Suprapubic skin (tissue), 3 donors: ENCODE measurements at regions not wholly inside any gene's neighbourhood (a gene's known extent, or its start where the extent isn't known, plus 50 kb on each side); places are given as distances from the start of the nearest gene placed in this dataset.

ENCODE experiments used
- EP300 ChIP-seq: sonication (generic); formaldehyde crosslinking; IDR thresholded peaks from one replicate; pipeline ENCODE4 v1.6.1; 2017; ENCODE audit warnings: antibody characterized with exemption
- POLR2A ChIP-seq, 2 donors: fragments of 450-650 bp; IDR thresholded peaks; one replicate each; pipeline ENCODE4 v1.6.1; 2017; ENCODE audit warnings: antibody characterized with exemption in 2 of 2, mild to moderate bottlenecking in 2 of 2, moderate library complexity in 2 of 2
- TF ChIP-seq, protein P1 (sequence below), 2 donors: fragments of 200-600 bp in 1 of 2; fragments of 450-650 bp in 1 of 2; sonication (generic) in 1 of 2; IDR thresholded peaks; one replicate each; pipeline ENCODE4 v1.5.1; 2016 to 2019; ENCODE audit warnings: antibody characterized with exemption in 2 of 2, mild to moderate bottlenecking in 1 of 2, moderate library complexity in 1 of 2

DNA sequence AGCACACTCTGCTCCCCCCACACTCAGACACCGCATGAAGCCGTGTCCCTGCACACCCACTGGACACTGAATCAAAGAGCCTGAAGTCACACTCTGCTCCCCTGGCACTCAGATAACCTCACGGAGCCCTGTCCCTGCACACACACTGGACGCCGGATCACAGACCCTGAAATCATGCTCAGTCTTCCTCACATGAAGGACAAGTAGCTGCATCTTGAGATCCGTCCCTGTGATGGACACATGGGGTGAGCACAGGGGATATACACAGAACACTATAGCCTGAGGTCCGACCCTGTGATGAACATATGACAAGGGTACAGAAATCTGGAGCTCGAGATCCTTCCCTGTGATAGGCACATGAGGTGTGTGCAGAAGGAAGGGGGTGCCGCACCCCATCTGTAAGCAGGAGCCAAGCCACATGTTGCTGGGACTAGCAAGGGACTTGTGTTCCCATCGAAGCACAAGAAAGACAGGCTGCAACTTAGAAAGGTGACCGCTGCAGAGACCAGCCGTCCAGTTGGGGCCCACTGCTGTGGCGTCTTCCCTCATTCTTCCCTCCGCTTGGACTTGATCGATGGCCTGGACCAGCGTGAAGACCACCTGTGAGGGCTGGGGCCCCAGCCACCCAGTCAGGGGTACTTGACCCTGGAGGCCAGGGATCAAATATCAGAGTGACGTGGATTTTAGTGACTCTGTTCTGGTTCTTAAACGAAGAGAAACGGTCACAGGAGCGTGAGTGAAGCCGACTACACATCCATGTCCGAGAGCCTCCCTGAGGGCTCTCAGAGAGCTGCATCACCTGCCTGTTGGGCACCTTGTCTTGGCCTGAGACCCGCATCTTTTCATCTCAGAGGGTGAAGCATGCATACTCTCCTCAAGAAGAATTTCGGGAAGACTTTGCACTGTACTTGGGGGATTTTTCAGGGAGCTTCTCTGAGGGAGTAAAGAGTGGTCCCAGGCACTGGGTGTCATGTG is 391.7 kb upstream of the SALL3 start:
- no peak for TF ChIP-seq POLR2A (IDR thresholded peaks at IDR 0.05)
- TF ChIP-seq, protein P1, sequence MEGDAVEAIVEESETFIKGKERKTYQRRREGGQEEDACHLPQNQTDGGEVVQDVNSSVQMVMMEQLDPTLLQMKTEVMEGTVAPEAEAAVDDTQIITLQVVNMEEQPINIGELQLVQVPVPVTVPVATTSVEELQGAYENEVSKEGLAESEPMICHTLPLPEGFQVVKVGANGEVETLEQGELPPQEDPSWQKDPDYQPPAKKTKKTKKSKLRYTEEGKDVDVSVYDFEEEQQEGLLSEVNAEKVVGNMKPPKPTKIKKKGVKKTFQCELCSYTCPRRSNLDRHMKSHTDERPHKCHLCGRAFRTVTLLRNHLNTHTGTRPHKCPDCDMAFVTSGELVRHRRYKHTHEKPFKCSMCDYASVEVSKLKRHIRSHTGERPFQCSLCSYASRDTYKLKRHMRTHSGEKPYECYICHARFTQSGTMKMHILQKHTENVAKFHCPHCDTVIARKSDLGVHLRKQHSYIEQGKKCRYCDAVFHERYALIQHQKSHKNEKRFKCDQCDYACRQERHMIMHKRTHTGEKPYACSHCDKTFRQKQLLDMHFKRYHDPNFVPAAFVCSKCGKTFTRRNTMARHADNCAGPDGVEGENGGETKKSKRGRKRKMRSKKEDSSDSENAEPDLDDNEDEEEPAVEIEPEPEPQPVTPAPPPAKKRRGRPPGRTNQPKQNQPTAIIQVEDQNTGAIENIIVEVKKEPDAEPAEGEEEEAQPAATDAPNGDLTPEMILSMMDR (IDR thresholded peaks at IDR 0.05) = no peak
- TF ChIP-seq EP300 = no peak
